Keratinocyte (primary cell): ENCODE measurements at regions not wholly inside any gene's neighbourhood (a gene's known extent, or its start where the extent isn't known, plus 50 kb on each side); places are given as distances from the start of the nearest gene placed in this dataset.

Experiments
- DNase-seq: peaks from one replicate; pipeline ENCODE4 v3.0.0-alpha.2; 2011; ENCODE audit warnings: low read depth, missing footprints, low spot score
- FAIRE-seq: peaks from 2 replicates; lab custom pipeline; 2011; peaks lifted over from hg19 to GRCh38; lab: Jason Lieb, UNC
- H2AFZ ChIP-seq: 2 replicates; pipeline ENCODE4 v1.6.0; 2012; ENCODE audit warnings: low read length, control low read depth, inconsistent platforms; ENCODE audit not compliant: control insufficient read depth
- H3K27ac ChIP-seq: 2 replicates; pipeline ENCODE4 v1.5.1; 2011; ENCODE audit warnings: low read length; ENCODE audit not compliant: control insufficient read depth, insufficient read depth
- H3K27me3 ChIP-seq: 3 replicates; pipeline ENCODE4 v1.6.0; 2011; ENCODE audit warnings: low read length; ENCODE audit not compliant: control insufficient read depth, insufficient read depth; ENCODE audit errors: extremely low read depth
- H3K36me3 ChIP-seq, 2 experiments: 2 replicates in 1 of 2; 3 replicates in 1 of 2; pipeline ENCODE4 v1.5.1; 2011; ENCODE audit warnings: low read length in 2 of 2, mild to moderate bottlenecking in 1 of 2; ENCODE audit not compliant: control insufficient read depth in 2 of 2, insufficient read depth in 2 of 2; ENCODE audit errors: extremely low read depth in 1 of 2
- H3K4me1 ChIP-seq: 3 replicates; pipeline ENCODE4 v1.5.1; 2011; ENCODE audit warnings: low read length; ENCODE audit not compliant: control insufficient read depth, insufficient read depth; ENCODE audit errors: extremely low read depth
- H3K4me2 ChIP-seq: 3 replicates; pipeline ENCODE4 v1.6.0; 2011; ENCODE audit warnings: low read depth, low read length; ENCODE audit not compliant: control insufficient read depth, insufficient read depth; ENCODE audit errors: extremely low read depth
- H3K4me3 ChIP-seq, 3 experiments: fragments of 200-600 bp in 1 of 3; sonication (generic) in 1 of 3; 2 replicates in 2 of 3; 3 replicates in 1 of 3; pipeline ENCODE4 v1.5.1; 2011 to 2016; ENCODE audit warnings: low read length in 3 of 3, mild to moderate bottlenecking in 3 of 3, control low read depth in 2 of 3, inconsistent platforms in 1 of 3, low read depth in 1 of 3, mixed read lengths in 1 of 3, mixed run types in 1 of 3, moderate library complexity in 1 of 3; ENCODE audit not compliant: control insufficient read depth in 2 of 3, insufficient read depth in 2 of 3; ENCODE audit errors: extremely low read depth in 1 of 3
- H3K79me2 ChIP-seq: 2 replicates; pipeline ENCODE4 v1.6.0; 2012; ENCODE audit warnings: low read length; ENCODE audit not compliant: control insufficient read depth, insufficient read depth
- H3K9ac ChIP-seq: 3 replicates; pipeline ENCODE4 v1.6.0; 2011; ENCODE audit warnings: low read length; ENCODE audit not compliant: control insufficient read depth, insufficient read depth; ENCODE audit errors: extremely low read depth
- H3K9me1 ChIP-seq: 3 replicates; pipeline ENCODE4 v1.6.0; 2011; ENCODE audit warnings: low read length; ENCODE audit not compliant: control insufficient read depth, insufficient read depth; ENCODE audit errors: extremely low read depth
- H3K9me3 ChIP-seq: 2 replicates; pipeline ENCODE4 v1.5.1; 2012; ENCODE audit warnings: low read depth, low read length; ENCODE audit not compliant: control insufficient read depth
- H4K20me1 ChIP-seq: 3 replicates; pipeline ENCODE4 v1.6.0; 2011; ENCODE audit warnings: low read length; ENCODE audit not compliant: control insufficient read depth, insufficient read depth; ENCODE audit errors: extremely low read depth
- CTCF ChIP-seq, 3 experiments: IDR thresholded peaks in 1 of 3; conservative IDR thresholded peaks in 1 of 3; optimal IDR thresholded peaks in 1 of 3; 2 replicates in 2 of 3; 3 replicates in 1 of 3; pipeline versions ENCODE3 to v1.5.1; 2011; ENCODE audit warnings: low read length in 3 of 3, mild to moderate bottlenecking in 3 of 3, moderate library complexity in 2 of 3, control low read depth in 1 of 3, inconsistent platforms in 1 of 3; ENCODE audit not compliant: insufficient read depth in 2 of 3; ENCODE audit errors: extremely low read depth in 1 of 3
- EZH2 ChIP-seq: IDR thresholded peaks from one replicate; pipeline ENCODE4 v1.6.1; 2012; ENCODE audit warnings: inconsistent platforms, mild to moderate bottlenecking, low read length, moderate library complexity
- dilution Hi-C: fragments of 300-500 bp; cut with MboI; formaldehyde crosslinking; loops from one replicate; pipeline ENCODE4 v1.7.0; 2020; ENCODE audit warnings: low sequenced_read_pairs; ENCODE audit not compliant: extremely low pct_ligation_motif_present

GRCh38 chr7:16293669-16294425, 127.5 kb downstream of the CRPPA start:
- Histone ChIP-seq H3K27ac (peak overlapping the region; percentile 39), H3K9me3 (no peaks in the 10 kb centered on the region), H3K4me3 (no peak overlapping the region), H3K4me1 (peaks cover 14% of the 10 kb centered on the region), H3K4me2 (peak overlapping the region; percentile 76), H3K36me3 (no peaks in the 10 kb centered on the region), H2AFZ (no peak overlapping the region), H3K27me3 (no peaks in the 10 kb centered on the region), H3K9me1 (no peaks in the 10 kb centered on the region), H3K9ac (no peak overlapping the region), H3K79me2 (no peaks in the 10 kb centered on the region), H4K20me1 (no peaks in the 10 kb centered on the region)
- dilution Hi-C loops, result no loop called here
- TF ChIP-seq EZH2, result no peak
- no peak for TF ChIP-seq CTCF (optimal IDR thresholded peaks at IDR 0.05 in 1 of 3, IDR thresholded peaks at IDR 0.05 in 1 of 3, conservative IDR thresholded peaks at IDR 0.05 in 1 of 3; ENCODE audit: extremely low read depth in 1 of 3, insufficient read depth in 2 of 3, low read length in 3 of 3)
- FAIRE-seq (peak; percentile 88), DNase-seq (peak; percentile 79)

DNA sequence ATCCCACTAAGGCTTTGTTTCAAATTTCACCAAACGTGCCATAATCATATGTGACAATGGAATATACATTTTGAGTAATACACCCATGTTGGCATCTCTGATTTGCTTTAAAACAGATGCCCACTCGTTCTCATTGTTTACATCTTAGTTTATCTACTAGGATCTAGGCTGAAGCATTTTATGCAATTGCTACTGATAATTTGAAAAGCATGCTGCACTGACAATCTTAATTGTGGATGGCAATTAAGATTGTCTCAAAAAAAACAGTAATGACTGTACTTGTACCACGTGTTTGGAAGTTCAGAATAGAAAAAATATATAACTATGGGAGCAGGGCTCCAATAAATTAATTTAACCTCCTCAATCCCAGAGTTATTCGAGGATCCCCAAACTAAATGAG, 136.8 kb downstream of the CRPPA start:
- no peak overlapping the region for H3K27ac ChIP-seq
- dilution Hi-C loops, result no loop called here
- no peaks in the 10 kb centered on the region for H3K9me3 ChIP-seq
- H3K4me2 ChIP-seq, result no peak overlapping the region
- H3K27me3 ChIP-seq, result no peaks in the 10 kb centered on the region
- no peak overlapping the region for H3K9ac ChIP-seq
- H3K36me3 ChIP-seq, result no peaks in the 10 kb centered on the region
- FAIRE-seq, result no peak
- H4K20me1 ChIP-seq, result no peaks in the 10 kb centered on the region
- no peak overlapping the region for H2AFZ ChIP-seq
- TF ChIP-seq CTCF (optimal IDR thresholded peaks at IDR 0.05 in 1 of 3, IDR thresholded peaks at IDR 0.05 in 1 of 3, conservative IDR thresholded peaks at IDR 0.05 in 1 of 3; ENCODE audit: extremely low read depth in 1 of 3, insufficient read depth in 2 of 3, low read length in 3 of 3) (no peak), EZH2 (no peak)
- no peak for DNase-seq
- H3K4me3 ChIP-seq, result no peak overlapping the region
- no peaks in the 10 kb centered on the region for H3K79me2 ChIP-seq
- H3K9me1 ChIP-seq, result no peaks in the 10 kb centered on the region
- no peaks in the 10 kb centered on the region for H3K4me1 ChIP-seq
